ENCODE measurements at regions not wholly inside any gene's neighbourhood (a gene's known extent, or its start where the extent isn't known, plus 50 kb on each side); places are given as distances from the start of the nearest gene placed in this dataset.
"Not testable (repeated sequence)": the region's sequence is repeated elsewhere in the genome, so short reads cannot be mapped to it uniquely, and the experiment has no call there.

- DNase-seq (ENCODE audit: low read depth in 2 of 3, low spot score in 2 of 3), result no peak
Observed at GRCh38 chr12:119931402-119931801, 54.3 kb upstream of the CIT start.

- no peak for DNase-seq (ENCODE audit: low read depth in 2 of 3, low spot score in 2 of 3)
Observed at GRCh38 chr12:119932921-119933320, 55.8 kb upstream of the CIT start.

DNA sequence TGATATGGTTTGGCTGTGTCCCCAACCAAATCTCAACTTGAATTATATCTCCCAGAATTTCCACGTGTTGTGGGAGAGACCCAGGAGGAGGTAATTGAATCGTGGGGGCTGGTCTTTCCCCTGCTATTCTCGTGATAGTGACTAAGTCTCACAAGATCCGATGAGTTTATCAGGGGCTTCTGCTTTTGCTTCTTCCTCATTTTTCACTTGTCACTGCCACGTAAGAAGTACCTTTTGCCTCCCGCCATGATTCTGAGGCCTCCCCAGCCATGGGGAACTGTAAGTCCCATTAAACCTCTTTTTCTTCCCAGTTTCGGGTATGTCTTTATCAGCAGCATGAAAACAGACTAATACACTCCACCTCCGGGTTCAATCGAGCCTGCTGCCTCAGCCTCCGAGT, 54.3 kb upstream of the BICDL1 start:
- not testable (repeated sequence) for DNase-seq (ENCODE audit: low read depth in 2 of 3, low spot score in 2 of 3)

- no peak for DNase-seq (ENCODE audit: low read depth in 2 of 3, low spot score in 2 of 3)
Observed at GRCh38 chr12:119936705-119937311, 52.2 kb upstream of the BICDL1 start.

GRCh38 chr12:119938049-119938667, 50.9 kb upstream of the BICDL1 start:
- peak in 2 of 3 experiments; percentile 43 to 58 for DNase-seq (ENCODE audit: low read depth in 2 of 3, low spot score in 2 of 3)

All from activated CD8-positive, alpha-beta memory T cell treated with anti-CD3 and anti-CD28 coated beads for 48 hours (primary cell).